ENCODE measurements at regions not wholly inside any gene's neighbourhood (a gene's known extent, or its start where the extent isn't known, plus 50 kb on each side); places are given as distances from the start of the nearest gene placed in this dataset.

DNA sequence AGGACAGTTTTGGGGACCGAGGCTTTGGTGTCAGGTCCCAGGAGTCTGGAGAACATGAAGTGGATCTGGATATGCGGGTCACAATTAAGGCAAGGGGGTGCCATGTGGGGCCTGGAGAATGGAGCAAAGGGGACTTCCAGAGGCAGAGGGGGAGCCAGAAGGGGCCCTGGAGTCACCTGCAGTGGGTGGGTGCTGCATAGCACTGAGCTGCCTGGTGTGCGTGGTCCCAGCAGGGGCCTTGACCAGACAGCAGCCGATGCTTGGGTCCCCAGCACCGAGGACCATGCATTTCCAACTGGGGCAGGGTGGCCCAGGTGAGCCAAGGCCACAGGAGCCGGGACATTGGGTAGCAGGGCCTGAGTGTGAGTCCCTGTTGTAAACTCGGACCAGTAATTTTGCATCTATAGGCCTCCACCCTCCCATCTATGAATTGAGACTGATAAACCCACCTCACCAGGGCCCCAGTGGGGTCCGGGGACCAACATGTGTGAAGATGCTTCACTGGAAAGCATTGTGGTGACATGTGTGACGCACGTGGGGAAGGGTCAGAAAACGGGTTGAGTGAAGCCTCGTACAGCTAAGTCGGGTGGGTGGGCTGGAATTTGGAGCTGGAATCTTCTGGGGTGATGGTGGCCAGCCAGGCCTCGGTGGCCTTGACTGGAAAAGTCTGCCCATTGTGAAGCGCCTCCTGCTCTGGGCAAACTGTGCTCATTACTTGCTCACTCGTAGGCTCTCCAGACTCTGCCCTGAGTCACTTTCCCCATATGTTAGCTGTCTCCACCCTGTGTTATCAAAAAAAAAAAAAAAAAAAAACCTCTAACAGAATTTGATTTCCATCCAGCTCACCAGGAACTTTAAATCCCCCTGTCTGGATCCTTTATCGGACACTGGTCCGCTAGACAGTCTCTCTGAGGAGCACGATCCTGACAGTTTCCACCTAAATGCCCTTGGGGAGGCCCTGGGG lies 90.5 kb upstream of the ZNF469 start:
- H3K4me1 ChIP-seq, result no peaks in the 10 kb centered on the region
- H3K27ac ChIP-seq, result no peak overlapping the region
- H3K4me3 ChIP-seq, result no peak overlapping the region
- H3K9me3 ChIP-seq, result peaks cover 0 to 17% (median 1%) of the 10 kb centered on the region in 4 donors
- TF ChIP-seq, protein P1, sequence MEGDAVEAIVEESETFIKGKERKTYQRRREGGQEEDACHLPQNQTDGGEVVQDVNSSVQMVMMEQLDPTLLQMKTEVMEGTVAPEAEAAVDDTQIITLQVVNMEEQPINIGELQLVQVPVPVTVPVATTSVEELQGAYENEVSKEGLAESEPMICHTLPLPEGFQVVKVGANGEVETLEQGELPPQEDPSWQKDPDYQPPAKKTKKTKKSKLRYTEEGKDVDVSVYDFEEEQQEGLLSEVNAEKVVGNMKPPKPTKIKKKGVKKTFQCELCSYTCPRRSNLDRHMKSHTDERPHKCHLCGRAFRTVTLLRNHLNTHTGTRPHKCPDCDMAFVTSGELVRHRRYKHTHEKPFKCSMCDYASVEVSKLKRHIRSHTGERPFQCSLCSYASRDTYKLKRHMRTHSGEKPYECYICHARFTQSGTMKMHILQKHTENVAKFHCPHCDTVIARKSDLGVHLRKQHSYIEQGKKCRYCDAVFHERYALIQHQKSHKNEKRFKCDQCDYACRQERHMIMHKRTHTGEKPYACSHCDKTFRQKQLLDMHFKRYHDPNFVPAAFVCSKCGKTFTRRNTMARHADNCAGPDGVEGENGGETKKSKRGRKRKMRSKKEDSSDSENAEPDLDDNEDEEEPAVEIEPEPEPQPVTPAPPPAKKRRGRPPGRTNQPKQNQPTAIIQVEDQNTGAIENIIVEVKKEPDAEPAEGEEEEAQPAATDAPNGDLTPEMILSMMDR (IDR thresholded peaks at IDR 0.05), result no peak
- TF ChIP-seq EP300 (IDR thresholded peaks at IDR 0.05), result no peak
- TF ChIP-seq POLR2A (IDR thresholded peaks at IDR 0.05), result no peak
- H3K36me3 ChIP-seq, result no peaks in the 10 kb centered on the region
- DNase-seq (ENCODE audit: low spot score in 2 of 2), result no peak
- WGBS, 2 donors, result 90 to 95% methylated on average over 19 of the region's 19 CpGs
- H3K27me3 ChIP-seq, result no peaks in the 10 kb centered on the region

- no peaks in the 10 kb centered on the region for H3K27me3 ChIP-seq
- peaks cover 0 to 10% (median 1%) of the 10 kb centered on the region in 4 donors for H3K9me3 ChIP-seq
- H3K4me3 ChIP-seq, result no peak overlapping the region
- WGBS, 2 donors, result 92% methylated on average over 4 of the region's 4 CpGs
- H3K27ac ChIP-seq, result no peak overlapping the region
- no peaks in the 10 kb centered on the region for H3K36me3 ChIP-seq
- peaks cover 0 to 2% (median 0%) of the 10 kb centered on the region in 4 donors for H3K4me1 ChIP-seq
- no peak for TF ChIP-seq EP300 (IDR thresholded peaks at IDR 0.05)
- TF ChIP-seq, protein P1 (IDR thresholded peaks at IDR 0.05), result no peak
- no peak for TF ChIP-seq POLR2A (IDR thresholded peaks at IDR 0.05)
- DNase-seq (ENCODE audit: low spot score in 2 of 2), result no peak
Observed at GRCh38 chr16:88293097-88293496, 89.7 kb upstream of the ZNF469 start.

GRCh38 chr16:88295671-88296436 lies 86.9 kb upstream of the ZNF469 start:
- WGBS, 2 donors, result 69 to 76% methylated on average over 18 to 20 of the region's 20 CpGs
- Histone ChIP-seq H3K36me3 (no peaks in the 10 kb centered on the region), H3K9me3 (no peaks in the 10 kb centered on the region), H3K27me3 (no peaks in the 10 kb centered on the region), H3K27ac (no peak overlapping the region), H3K4me1 (peaks cover 0 to 15% (median 0%) of the 10 kb centered on the region in 4 donors), H3K4me3 (no peak overlapping the region)
- no peak for DNase-seq (ENCODE audit: low spot score in 2 of 2)
- TF ChIP-seq EP300 (IDR thresholded peaks at IDR 0.05) (no peak), POLR2A (IDR thresholded peaks at IDR 0.05) (no peak)
- TF ChIP-seq, protein P1 (IDR thresholded peaks at IDR 0.05), result no peak

- H3K9me3 ChIP-seq, result no peaks in the 10 kb centered on the region
- DNase-seq (ENCODE audit: low spot score in 2 of 2), result no peak
- no peaks in the 10 kb centered on the region for H3K36me3 ChIP-seq
- H3K4me3 ChIP-seq, result no peak overlapping the region
- TF ChIP-seq EP300 (IDR thresholded peaks at IDR 0.05) (no peak), POLR2A (IDR thresholded peaks at IDR 0.05) (no peak)
- TF ChIP-seq, protein P1 (IDR thresholded peaks at IDR 0.05), result no peak
- 82 to 83% methylated on average over 13 to 19 of the region's 19 CpGs for WGBS, 2 donors
- no peak overlapping the region for H3K27ac ChIP-seq
- peaks cover 0 to 15% (median 0%) of the 10 kb centered on the region in 4 donors for H3K4me1 ChIP-seq
- no peaks in the 10 kb centered on the region for H3K27me3 ChIP-seq
Observed at GRCh38 chr16:88296437-88297177, 86.2 kb upstream of the ZNF469 start.
